Right ventricle myocardium inferior (tissue), 1 donor: ENCODE measurements at regions not wholly inside any gene's neighbourhood (a gene's known extent, or its start where the extent isn't known, plus 50 kb on each side); places are given as distances from the start of the nearest gene placed in this dataset.

ENCODE experiments used
- ATAC-seq: fragments of 200-7000 bp; cut with Tn5 transposase; one replicate; pipeline ENCODE4 v1.9.1; 2020; ENCODE audit warnings: mild to moderate bottlenecking, moderate library complexity
- DNase-seq: peaks from one replicate; pipeline ENCODE4 v3.0.0; 2021; ENCODE audit errors: missing footprints
- intact Hi-C: fragments of 100-400 bp; cut with DNase I; formaldehyde crosslinking; loops from one replicate; pipeline ENCODE4 v1.11.0; 2022
- donor health status: DM: no; HTN: yes; CAD: no; lungs with severe emphysema.

DNA sequence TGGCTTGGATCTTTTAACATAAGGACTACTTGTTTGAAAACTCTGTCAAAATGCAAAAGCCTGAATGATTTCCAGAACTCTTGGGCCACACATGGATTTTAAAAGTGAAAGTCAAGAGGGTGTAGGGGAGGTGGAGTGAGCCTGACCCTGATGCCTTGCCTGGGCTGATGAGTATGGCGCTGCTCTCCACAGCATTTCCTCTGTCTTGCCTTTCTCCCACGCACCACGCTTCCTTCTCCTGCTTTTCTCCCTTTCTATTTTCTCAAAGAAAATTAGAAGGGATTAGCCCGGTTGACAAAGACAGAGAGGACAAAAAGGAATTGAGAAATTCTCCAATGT is 207.0 kb upstream of the CCDC68 start:
- no peak for ATAC-seq
- intact Hi-C loops, result no loop called here
- no peak for DNase-seq

DNA sequence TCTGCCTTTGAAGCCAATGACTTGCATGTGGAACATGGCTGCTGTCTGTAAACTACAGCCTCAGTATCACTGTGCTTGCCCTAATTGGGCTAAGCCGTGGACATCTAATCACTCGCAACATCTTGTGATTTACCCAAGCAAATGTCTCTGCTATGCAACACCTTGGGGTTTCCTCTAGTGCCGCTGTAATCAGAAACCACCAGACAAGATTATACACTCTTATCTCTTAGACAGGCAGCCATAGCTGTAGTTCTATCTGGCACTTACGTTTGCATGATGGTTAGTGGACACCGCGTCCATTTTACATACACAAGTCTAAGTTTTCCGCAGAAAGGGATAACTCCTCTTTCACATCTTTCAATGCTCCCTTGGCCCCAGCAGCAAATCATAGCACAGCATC is 204.3 kb upstream of the CCDC68 start:
- ATAC-seq (no peak), DNase-seq (no peak)
- intact Hi-C loops, result no loop called here

DNA sequence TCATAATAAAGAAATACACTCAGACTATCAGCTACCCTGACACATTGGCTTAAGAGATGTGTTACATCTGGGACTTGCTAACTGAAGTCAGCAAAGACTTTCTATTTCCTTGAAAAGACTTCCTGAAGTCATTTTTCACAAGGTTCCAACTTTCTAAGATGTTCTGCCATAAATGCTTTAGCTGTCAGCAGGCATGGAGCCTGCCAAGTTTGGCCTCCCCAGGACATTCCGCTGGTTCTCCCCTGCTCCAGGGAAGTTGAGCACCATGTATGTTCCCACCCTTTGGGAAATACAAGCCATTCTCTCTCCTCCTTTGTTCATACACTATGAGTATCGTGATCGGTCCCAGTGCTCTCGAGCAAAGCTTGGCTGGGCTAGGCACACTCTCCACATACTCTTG is 202.7 kb upstream of the CCDC68 start:
- peak; percentile 39 for ATAC-seq
- intact Hi-C loops, result no loop called here

DNA sequence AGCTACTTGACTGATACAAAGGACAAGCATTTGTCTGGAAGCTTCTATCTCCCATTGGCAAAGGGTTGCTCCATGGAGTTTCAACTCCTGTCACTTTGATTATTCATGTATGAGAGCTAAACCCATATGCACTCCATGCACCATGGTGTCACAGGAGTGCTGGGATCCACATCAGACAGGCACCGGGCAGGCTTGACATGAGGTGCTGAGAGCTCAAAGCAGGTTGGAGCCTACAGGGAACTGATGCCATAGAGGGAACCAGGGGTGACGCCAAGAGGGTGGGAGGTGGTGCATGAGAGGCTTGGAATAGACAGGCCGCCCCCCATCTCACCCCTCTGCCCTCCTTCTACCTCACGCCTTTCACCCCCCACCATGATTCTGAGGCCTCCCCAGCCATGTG is 199.8 kb upstream of the CCDC68 start:
- no peak for ATAC-seq
- intact Hi-C loops, result no loop called here
- DNase-seq, result no peak

More for the DNA sequence above, 202.7 kb upstream of the CCDC68 start:
- no peak for DNase-seq

DNA sequence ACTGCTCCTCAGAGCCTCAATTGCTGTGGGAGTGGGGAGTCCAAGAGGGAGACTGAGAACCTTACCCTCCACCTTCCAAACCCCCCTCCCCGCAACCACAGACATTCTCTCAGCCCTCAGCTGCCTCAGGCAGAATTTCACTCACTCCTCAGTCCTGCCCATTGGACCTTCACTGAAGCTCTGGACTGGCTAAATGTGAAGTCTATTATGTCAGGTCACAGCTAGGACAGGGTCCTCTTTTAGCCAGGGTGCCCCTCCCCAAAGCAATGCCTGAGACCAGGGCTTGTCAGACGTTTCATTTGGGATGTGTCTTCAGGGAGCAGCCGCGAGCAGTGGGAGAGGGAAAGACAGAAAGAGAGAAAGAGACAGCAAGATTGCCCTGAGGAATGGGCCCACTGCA is 199.3 kb upstream of the CCDC68 start:
- no peak for DNase-seq
- intact Hi-C loops, result no loop called here
- ATAC-seq, result no peak

DNA sequence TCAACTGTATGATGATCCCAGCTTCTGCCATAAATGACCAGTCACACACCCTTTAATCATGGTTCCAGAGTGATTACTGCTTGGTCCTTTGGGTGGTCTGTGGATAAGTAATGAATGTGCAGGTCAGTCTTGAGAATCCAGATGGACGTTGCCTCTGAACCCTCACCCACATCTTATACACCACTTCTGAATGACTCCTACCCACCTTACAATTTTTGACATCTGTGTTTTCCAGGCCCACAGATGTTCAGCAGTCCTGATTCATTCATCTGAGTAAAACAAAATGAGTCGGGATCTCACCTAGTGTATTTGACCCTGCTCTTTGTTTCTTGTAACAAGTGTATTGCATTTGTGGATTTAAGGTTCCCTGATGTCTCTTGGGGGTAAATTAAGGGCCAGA is 194.1 kb upstream of the CCDC68 start:
- intact Hi-C loops, result no loop called here
- DNase-seq (no peak), ATAC-seq (no peak)

DNA sequence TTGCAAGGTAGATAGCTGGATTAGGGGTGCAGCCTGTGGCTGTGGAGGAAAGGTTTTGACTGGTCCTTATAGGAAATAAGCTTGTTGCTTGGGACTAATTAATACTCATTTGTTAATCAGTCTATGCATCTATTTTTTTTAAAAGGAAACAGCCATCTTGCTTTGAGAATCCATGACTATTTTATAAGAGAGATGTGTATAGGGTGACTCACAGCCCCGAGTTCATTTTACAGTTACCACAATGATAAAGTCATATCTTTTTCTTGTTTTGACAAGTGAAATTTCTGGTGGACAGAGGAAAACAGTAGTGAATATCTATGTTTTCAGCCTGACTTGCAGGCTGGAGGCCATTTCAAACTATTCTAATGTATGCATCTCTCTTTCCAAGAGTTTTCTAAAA is 193.5 kb upstream of the CCDC68 start:
- intact Hi-C loops, result no loop called here
- ATAC-seq (no peak), DNase-seq (no peak)

DNA sequence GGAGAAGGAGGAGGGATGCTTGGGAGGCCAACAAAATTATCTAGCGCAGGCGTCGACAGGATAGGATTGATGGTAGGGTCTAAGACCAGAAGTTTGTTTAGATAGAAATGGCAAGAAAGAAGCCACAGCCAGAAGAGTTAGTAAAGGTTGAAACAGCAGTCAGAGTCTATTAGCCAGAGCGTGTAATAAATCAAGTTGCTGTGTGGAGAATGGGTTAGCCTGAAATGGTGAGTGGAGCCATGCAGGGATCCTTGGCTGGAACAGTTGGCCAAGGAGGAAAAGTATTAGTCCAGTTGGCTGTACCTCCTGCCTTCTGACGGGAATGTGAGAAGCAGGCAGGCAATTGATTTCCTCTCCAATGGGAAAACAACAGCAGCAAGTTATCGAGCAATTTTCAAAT is 190.7 kb upstream of the CCDC68 start:
- peak; percentile 79 for ATAC-seq
- DNase-seq, result no peak
- intact Hi-C loops, result no loop called here

DNA sequence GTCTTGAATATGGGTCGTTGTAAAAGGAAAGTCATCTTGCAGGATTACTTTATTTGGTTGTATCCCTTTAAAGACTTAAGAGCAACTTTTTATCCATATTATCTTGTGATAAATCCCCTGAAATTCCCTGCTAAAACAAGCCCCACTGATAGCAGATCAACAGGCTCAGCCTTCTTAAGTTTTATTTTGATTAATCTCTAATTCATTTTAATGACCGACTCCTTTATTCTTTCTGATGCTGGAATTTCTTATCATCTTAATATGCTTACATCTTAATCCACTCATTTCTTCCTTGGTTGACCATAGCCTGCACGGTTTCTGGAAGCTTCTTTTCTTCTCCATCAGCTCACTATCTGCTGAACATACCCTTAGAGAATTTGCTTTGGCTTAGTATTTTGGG is 188.5 kb upstream of the CCDC68 start:
- no peak for DNase-seq
- intact Hi-C loops, result no loop called here
- no peak for ATAC-seq

DNA sequence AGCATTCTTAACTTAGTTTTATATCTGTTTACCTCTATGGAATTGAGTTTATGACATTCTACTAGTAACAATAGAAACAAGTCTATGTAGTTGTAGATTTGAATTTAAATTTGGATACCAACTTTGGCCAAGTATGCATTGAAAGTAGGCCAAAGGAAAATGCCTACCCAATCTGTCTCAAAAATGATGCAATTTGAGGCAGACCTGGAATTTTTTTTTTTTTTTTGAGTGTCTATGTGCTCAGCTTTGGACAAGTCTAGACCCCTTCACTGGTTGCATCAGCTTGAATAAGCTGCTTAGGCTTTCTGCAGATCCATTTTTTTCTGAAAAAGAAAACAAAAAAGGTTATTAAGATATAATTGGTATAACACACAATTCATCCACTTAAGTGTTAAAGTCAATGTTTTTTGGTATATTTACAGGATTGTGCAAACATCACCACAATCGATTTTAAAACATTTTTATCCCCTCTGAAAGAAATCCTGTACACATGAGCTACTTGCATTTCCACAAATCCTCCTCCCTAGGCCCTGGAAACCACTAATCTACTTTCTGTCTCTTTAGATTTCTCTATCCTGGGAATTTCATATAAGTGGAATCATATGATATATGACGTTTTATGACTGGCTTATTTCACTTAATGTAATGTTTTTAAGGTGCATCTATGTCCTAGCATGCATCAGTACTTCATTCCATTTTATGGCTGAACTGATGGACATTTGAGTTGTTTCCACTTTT is 185.1 kb upstream of the CCDC68 start:
- intact Hi-C loops, result no loop called here
- ATAC-seq (no peak), DNase-seq (no peak)

DNA sequence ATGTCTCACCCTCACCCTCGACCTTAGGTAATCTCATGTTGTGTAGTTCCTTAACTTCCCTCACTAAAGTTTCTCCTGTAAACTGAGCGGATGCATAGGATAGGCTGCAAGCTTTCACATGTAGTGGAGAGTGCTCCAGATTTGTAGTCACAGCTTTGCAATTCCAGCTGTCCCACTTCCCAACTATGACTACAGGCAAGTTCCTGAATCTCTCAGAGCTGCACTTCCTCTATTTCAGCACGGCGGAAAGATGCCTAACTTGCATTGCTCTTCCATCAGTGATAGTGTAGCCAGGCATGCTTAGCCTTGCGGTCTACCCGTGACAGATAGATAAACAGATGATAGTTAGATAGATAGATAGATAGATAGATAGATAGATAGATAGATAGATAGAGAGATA is 183.1 kb upstream of the CCDC68 start:
- no peak for ATAC-seq

DNA sequence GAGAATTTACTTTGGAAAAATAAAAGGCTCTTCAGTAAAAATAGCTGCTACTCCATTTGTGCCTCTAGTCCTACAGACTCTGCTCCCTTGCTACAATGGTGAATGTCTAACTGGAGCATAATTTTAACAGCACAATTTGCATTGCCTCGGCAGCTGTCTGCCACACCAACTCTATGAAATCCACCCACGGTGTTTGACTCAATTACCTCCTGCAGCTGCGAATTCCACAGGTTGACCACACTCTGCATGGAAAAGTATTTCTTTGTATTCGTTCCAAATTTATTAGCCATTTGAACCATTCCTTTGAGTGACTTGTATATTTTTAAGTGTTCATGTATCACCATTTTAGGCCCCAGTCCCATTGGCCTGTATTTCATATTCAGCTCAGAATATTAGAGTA is 182.1 kb upstream of the CCDC68 start:
- no peak for ATAC-seq

More for the DNA sequence above, 183.1 kb upstream of the CCDC68 start:
- no peak for DNase-seq
- intact Hi-C loops, result no loop called here

DNA sequence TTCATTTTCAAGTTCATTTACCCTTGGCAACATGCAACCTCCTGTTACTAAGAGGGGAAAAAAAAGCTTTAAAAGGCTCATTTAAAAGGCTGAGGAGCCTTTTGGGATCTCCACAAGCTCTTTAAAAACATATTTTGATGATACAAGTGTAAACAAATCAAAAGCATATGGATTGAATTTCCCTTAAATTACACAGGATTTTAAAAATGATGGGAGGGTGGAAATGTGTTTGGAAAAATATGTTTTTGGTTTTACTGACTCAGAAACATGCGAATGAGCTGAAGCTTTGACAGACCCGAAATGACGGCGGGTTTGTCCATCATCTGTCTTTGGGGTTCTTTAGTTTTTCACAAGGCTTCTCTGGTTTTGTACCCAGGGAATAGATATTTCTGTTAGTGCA is 180.6 kb upstream of the CCDC68 start:
- DNase-seq (no peak), ATAC-seq (no peak)
- intact Hi-C loops, result no loop called here

More for the DNA sequence above, 182.1 kb upstream of the CCDC68 start:
- intact Hi-C loops, result no loop called here
- DNase-seq, result no peak

DNA sequence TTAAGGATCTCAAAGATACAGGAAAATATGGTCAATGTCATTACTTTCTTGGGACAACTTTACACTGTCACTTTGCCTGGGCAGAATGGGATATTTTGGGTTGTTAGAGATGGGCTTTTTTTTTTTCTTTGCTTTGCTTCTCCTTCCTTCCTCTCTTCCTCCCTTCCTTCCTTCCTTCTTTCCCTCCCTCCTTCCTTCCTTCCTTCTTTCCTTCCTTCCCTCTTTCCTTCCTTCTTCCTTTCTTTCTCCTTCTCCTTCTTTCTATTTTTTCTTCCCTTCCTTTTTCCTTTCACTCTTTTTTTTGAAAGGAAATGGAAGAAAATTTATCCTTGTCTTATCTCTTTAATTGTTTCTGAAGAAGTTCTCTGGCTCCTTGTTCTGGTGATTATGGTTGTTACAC is 180.0 kb upstream of the CCDC68 start:
- intact Hi-C loops, result no loop called here
- DNase-seq (no peak), ATAC-seq (no peak)

DNA sequence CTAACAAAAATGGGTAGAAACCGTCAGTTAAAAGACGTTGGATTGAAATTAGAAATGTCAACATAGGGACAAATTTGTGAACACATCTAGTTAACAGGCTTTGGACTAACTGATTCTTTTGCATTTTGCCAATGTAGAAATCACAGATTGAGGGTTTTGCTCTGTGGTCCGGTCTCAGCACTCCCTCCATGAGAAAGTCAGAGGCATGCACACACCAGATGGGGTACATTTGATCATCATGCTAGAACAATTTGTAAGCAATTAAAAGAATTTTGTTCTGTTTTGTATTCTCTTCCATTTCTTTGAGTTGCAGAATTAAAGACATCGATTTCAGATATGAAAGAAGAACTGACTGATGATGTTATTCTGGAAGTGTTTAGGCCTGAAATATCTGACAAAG is 179.1 kb upstream of the CCDC68 start:
- no peak for DNase-seq
- ATAC-seq, result no peak
- intact Hi-C loops, result no loop called here

DNA sequence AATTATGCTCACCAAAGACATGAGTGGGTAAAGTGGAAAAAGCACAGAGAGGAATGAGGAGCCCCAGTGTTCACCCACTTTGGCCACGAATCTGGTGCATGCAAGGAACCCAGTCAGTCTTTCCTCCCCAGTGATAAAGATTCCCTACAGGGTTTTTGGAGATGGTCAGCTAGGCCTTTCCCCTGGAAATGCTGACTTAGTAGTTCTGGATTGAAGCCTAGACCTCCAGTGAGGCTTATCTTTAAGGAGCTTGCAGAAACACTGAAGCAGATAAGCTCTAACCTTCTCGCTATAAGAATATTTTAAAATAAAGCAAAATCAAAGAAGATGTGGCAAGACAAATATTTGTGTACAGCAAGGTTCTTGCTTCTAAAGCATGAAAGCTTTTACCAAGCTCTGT is 178.3 kb upstream of the CCDC68 start:
- intact Hi-C loops, result no loop called here
- no peak for ATAC-seq

DNA sequence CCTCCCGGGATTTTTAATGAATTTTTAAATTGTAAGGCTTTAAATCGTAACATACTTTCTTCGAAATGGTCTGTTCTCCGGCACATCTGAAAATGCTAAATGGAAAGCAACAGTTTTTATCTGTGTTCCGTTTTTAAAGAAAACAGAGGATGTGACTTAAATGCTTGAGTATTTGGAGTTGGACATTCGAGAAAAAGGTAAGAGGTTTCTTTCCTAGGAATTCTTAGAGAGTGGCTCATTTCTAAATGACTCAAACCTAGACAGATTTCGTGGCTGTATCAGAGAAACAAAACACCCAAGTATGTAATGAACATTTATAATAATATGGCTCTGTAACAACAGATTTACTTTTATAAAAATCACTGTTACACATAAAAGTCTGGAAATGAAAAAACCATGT is 177.6 kb upstream of the CCDC68 start:
- no peak for DNase-seq
- ATAC-seq, result no peak

More for the DNA sequence above, 178.3 kb upstream of the CCDC68 start:
- no peak for DNase-seq

DNA sequence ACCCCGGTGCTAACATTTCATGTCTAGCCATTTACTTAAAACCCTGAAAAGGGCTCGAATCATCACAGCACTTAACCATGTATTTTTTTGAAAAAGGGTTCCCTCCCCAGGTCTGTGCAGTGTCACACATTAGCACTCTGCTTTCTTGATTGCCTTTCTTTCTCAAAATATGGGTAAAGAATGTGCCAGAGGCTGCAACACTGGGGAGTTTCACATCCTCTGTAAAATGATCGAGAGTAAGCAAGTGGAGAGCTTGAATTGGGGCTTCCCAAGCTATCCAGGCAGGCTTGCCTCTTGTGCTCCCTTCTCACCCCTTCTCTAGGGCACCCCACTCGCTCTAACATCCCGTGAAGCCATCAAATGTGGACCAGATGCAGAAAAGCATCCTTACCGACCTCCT is 177.0 kb upstream of the CCDC68 start:
- DNase-seq (no peak), ATAC-seq (no peak)
- intact Hi-C loops, result no loop called here

More for the DNA sequence above, 177.6 kb upstream of the CCDC68 start:
- intact Hi-C loops, result no loop called here

DNA sequence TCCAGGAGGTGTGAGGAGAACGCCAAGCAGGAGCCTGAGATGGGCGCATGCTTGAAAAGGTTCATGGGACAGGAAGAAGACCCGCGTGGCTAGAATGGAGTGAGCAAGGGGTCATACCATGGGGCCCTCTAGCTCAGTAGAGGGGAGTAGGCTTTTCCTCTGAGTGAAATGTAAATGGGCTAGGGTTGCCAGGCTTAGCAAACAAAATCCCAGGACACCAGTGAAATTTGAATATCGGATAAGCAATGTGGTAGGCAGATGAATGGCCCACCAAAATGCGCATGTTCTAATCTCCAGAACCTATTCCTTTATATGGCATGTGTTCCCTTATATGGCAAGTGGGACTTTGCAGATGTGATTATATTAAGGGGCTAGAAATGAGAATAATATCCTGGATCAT is 174.1 kb upstream of the CCDC68 start:
- intact Hi-C loops, result no loop called here
- ATAC-seq (no peak), DNase-seq (no peak)

DNA sequence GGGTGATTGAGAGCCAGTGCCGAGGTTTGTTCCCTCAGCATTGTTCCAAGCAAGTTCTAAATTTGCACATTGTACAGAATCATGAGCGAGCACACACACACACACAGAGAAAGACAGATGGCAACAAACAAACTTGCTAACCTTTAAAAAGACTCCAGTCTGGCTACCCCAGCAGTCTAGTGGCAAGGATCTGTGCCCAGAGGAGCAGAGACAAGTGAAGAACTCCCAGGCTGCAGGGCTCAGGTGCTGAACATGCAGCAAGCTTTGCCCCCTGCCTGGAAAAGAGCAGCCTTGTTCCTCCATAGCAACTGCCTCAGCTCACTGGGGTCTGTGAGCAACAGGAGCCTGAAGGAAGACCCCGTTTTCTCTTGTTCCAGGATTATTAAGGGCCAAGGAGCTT is 169.2 kb upstream of the CCDC68 start:
- ATAC-seq, result no peak
- DNase-seq, result no peak
- intact Hi-C loops, result no loop called here

DNA sequence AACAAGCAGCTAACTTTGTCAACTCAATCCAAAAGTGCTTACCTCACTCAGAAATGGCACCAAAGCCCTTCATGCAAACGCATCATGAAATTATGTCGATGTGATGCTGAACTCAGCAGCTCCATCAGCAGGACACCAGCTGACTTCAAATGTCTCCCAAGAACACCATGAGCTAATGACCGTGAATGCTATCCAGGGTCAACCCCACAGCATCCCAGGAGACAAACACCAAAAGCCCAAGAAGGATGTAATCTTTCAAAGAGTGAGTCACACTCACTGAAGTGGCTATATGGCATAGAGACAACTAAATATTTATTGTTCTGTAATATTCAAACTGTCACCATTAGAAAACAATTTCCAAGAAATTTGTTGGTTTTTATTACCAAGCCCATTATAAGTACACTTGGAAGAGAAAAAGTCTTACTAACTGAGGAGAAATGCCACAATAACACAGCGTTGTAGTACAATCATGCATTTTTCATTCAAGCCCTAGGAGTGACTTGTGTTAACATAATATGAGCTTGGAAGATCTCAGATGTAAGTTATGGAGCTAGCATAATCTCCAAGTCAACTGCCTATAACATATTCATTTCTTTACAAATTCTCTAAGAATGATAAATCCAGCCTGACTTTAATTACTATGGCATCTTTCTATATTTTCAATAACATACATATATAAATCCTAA is 165.0 kb upstream of the CCDC68 start:
- DNase-seq, result no peak
- peak; percentile 26 for ATAC-seq
- intact Hi-C loops, result no loop called here
